Endodermal cell (in vitro differentiated cells): ENCODE measurements at regions not wholly inside any gene's neighbourhood (a gene's known extent, or its start where the extent isn't known, plus 50 kb on each side); places are given as distances from the start of the nearest gene placed in this dataset.

Source experiments
- DNase-seq: peaks from one replicate; pipeline ENCODE4 v3.0.0-alpha.2; 2017
- H3K27ac ChIP-seq: 2 replicates; pipeline ENCODE4 v1.5.1; 2013; ENCODE audit warnings: mild to moderate bottlenecking, low read depth, low read length, moderate library complexity
- H3K27me3 ChIP-seq: 2 replicates; pipeline ENCODE4 v1.6.1; 2013; ENCODE audit warnings: mild to moderate bottlenecking, low read length, moderate library complexity; ENCODE audit not compliant: insufficient read depth, control insufficient read depth, poor library complexity, severe bottlenecking
- H3K36me3 ChIP-seq: 2 replicates; pipeline ENCODE4 v1.7.0; 2013; ENCODE audit warnings: mild to moderate bottlenecking, low read length, moderate library complexity; ENCODE audit not compliant: control insufficient read depth, insufficient read depth
- H3K4me1 ChIP-seq: one replicate; pipeline ENCODE4 v1.7.0; 2013; ENCODE audit warnings: low read length; ENCODE audit not compliant: control insufficient read depth, insufficient read depth
- H3K4me3 ChIP-seq: 2 replicates; pipeline ENCODE4 v1.5.1; 2013; ENCODE audit warnings: mild to moderate bottlenecking, low read length, moderate library complexity
- H3K9ac ChIP-seq: 2 replicates; pipeline ENCODE4 v1.6.1; 2013; ENCODE audit warnings: mild to moderate bottlenecking, low read length, moderate library complexity; ENCODE audit not compliant: poor library complexity, severe bottlenecking; ENCODE audit errors: extremely low read depth
- H3K9me3 ChIP-seq: 2 replicates; pipeline ENCODE4 v1.6.1; 2013; ENCODE audit warnings: mild to moderate bottlenecking, low read length, moderate library complexity; ENCODE audit not compliant: control insufficient read depth
- H3K27ac Mint-ChIP-seq: 2 replicates; pipeline ENCODE4 v1.8.0; 2020; ENCODE audit warnings: mixed read lengths
- H3K27me3 Mint-ChIP-seq: 2 replicates; pipeline ENCODE4 v1.8.0; 2021; ENCODE audit warnings: mild to moderate bottlenecking, mixed read lengths; ENCODE audit not compliant: insufficient read depth
- H3K36me3 Mint-ChIP-seq: 2 replicates; pipeline ENCODE4 v1.8.0; 2020; ENCODE audit warnings: low read depth, mixed read lengths
- H3K4me1 Mint-ChIP-seq: 2 replicates; pipeline ENCODE4 v1.8.0; 2020; ENCODE audit warnings: mixed read lengths
- H3K4me3 Mint-ChIP-seq: 2 replicates; pipeline ENCODE4 v1.8.0; 2020; ENCODE audit warnings: mild to moderate bottlenecking, moderate library complexity, mixed read lengths
- H3K9me3 Mint-ChIP-seq: 2 replicates; pipeline ENCODE4 v1.8.0; 2020; ENCODE audit warnings: mild to moderate bottlenecking, mixed read lengths
- CTCF ChIP-seq: fragments of 200-600 bp; sonication (generic); conservative IDR thresholded peaks from 2 replicates; pipeline ENCODE4 v1.5.0; 2021; ENCODE audit warnings: antibody characterized with exemption, mild to moderate bottlenecking
- WGBS, 2 experiments: methylation state at CpG; one replicate each; pipeline versions ENCODE4 v1.1.5 to v1.1.7; 2013; ENCODE audit warnings: missing lambda C conversion rate in 2 of 2, mixed read lengths in 1 of 2; ENCODE audit not compliant: insufficient coverage in 1 of 2, insufficient read length in 1 of 2; 5-methylcytosine and 5-hydroxymethylcytosine counted together

GRCh38 chr6:169854813-169855212 lies 103.4 kb downstream of the ERMARD start:
- no peaks in the 10 kb centered on the region for H3K36me3 Mint-ChIP-seq
- WGBS, 2 experiments: 95 to 100% methylated on average over 2 to 4 of the region's 4 CpGs
- H3K27ac Mint-ChIP-seq: no peak overlapping the region
- H3K27ac ChIP-seq: no peak overlapping the region
- H3K4me3 ChIP-seq: no peak overlapping the region
- H3K36me3 ChIP-seq: no peaks in the 10 kb centered on the region
- peaks cover 44% of the 10 kb centered on the region for H3K9me3 Mint-ChIP-seq
- no peak overlapping the region for H3K9ac ChIP-seq
- no peaks in the 10 kb centered on the region for H3K27me3 ChIP-seq
- no peaks in the 10 kb centered on the region for H3K27me3 Mint-ChIP-seq
- H3K4me3 Mint-ChIP-seq: no peak overlapping the region
- peaks cover 16% of the 10 kb centered on the region for H3K9me3 ChIP-seq
- no peak for DNase-seq
- peaks cover 14% of the 10 kb centered on the region for H3K4me1 Mint-ChIP-seq
- TF ChIP-seq CTCF: no peak
- H3K4me1 ChIP-seq: no peaks in the 10 kb centered on the region

- Mint-ChIP-seq H3K9me3 (peaks cover 42% of the 10 kb centered on the region), H3K36me3 (no peaks in the 10 kb centered on the region), H3K27ac (no peak overlapping the region), H3K4me3 (no peak overlapping the region), H3K4me1 (peaks cover 14% of the 10 kb centered on the region), H3K27me3 (peaks cover under 1% of the 10 kb centered on the region)
- peaks cover 16% of the 10 kb centered on the region for H3K9me3 ChIP-seq
- 80 to 95% methylated on average over 2 to 12 of the region's 12 CpGs for WGBS, 2 experiments
- no peaks in the 10 kb centered on the region for H3K4me1 ChIP-seq
- H3K4me3 ChIP-seq: no peak overlapping the region
- DNase-seq: no peak
- no peaks in the 10 kb centered on the region for H3K36me3 ChIP-seq
- H3K27me3 ChIP-seq: no peaks in the 10 kb centered on the region
- H3K27ac ChIP-seq: no peak overlapping the region
- TF ChIP-seq CTCF: no peak
- H3K9ac ChIP-seq: no peak overlapping the region
Observed at GRCh38 chr6:169854083-169854725, 102.8 kb downstream of the ERMARD start.

- H3K36me3 ChIP-seq: no peaks in the 10 kb centered on the region
- peaks cover 14% of the 10 kb centered on the region for H3K4me1 Mint-ChIP-seq
- no peaks in the 10 kb centered on the region for H3K36me3 Mint-ChIP-seq
- no peak overlapping the region for H3K4me3 ChIP-seq
- H3K27ac ChIP-seq: no peak overlapping the region
- H3K27ac Mint-ChIP-seq: no peak overlapping the region
- H3K9ac ChIP-seq: no peak overlapping the region
- H3K4me3 Mint-ChIP-seq: no peak overlapping the region
- DNase-seq: no peak
- peaks cover 41% of the 10 kb centered on the region for H3K9me3 Mint-ChIP-seq
- 94 to 95% methylated on average over 18 to 20 of the region's 20 CpGs for WGBS, 2 experiments
- no peaks in the 10 kb centered on the region for H3K4me1 ChIP-seq
- no peak for TF ChIP-seq CTCF
- H3K27me3 Mint-ChIP-seq: peaks cover 3% of the 10 kb centered on the region
- H3K27me3 ChIP-seq: no peaks in the 10 kb centered on the region
- H3K9me3 ChIP-seq: peaks cover 16% of the 10 kb centered on the region
Observed at GRCh38 chr6:169853196-169854082, 102.0 kb downstream of the ERMARD start.
